WTC11 (cell line): ENCODE measurements at regions not wholly inside any gene's neighbourhood (a gene's known extent, or its start where the extent isn't known, plus 50 kb on each side); places are given as distances from the start of the nearest gene placed in this dataset.

ENCODE experiments used
- ATAC-seq: fragments of 200-7000 bp; cut with Tn5 transposase; 2 replicates; pipeline ENCODE4 v1.10.0; 2021; ENCODE audit warnings: mild to moderate bottlenecking, moderate library complexity
- CTCF ChIA-PET: fragments of 300-600 bp; sonication (Branson Sonifier 250); formaldehyde crosslinking; loops from one replicate; lab custom pipeline; 2021; ENCODE audit warnings: antibody characterized with exemption; lab: Charles Lee
- POLR2A ChIA-PET: fragments of 350-600 bp; sonication (Branson Sonifier 250); formaldehyde crosslinking; loops from one replicate; lab custom pipeline; 2021; ENCODE audit warnings: antibody characterized with exemption; lab: Charles Lee
- DNase-seq: peaks from one replicate; pipeline ENCODE4 v3.0.0; 2021; ENCODE audit warnings: low spot score
- H3K27ac Mint-ChIP-seq: 2 replicates; pipeline ENCODE4 v1.8.0; 2021; ENCODE audit warnings: mixed read lengths
- H3K27me3 Mint-ChIP-seq: 2 replicates; pipeline ENCODE4 v1.8.0; 2021; ENCODE audit warnings: low read depth, mild to moderate bottlenecking, moderate library complexity, mixed read lengths
- H3K36me3 Mint-ChIP-seq: 2 replicates; pipeline ENCODE4 v1.8.0; 2021; ENCODE audit warnings: mixed read lengths
- H3K4me1 Mint-ChIP-seq: 2 replicates; pipeline ENCODE4 v1.8.0; 2022; ENCODE audit warnings: mixed read lengths
- H3K4me3 Mint-ChIP-seq: 2 replicates; pipeline ENCODE4 v1.8.0; 2021; ENCODE audit warnings: mild to moderate bottlenecking, moderate library complexity, mixed read lengths
- H3K9me3 Mint-ChIP-seq: 2 replicates; pipeline ENCODE4 v1.8.0; 2021; ENCODE audit warnings: mixed read lengths
- AR ChIP-seq: fragments of 250-450 bp; sonication (Bioruptor Pico); IDR thresholded peaks from 2 replicates; pipeline ENCODE4 v1.9.0; 2021; ENCODE audit warnings: mild to moderate bottlenecking
- CTCF ChIP-seq: fragments of 200-600 bp; IDR thresholded peaks from 2 replicates; pipeline ENCODE4 v1.8.0; 2022; ENCODE audit warnings: antibody characterized with exemption
- ERG ChIP-seq: fragments of 250-450 bp; sonication (Bioruptor Pico); IDR thresholded peaks from 2 replicates; pipeline ENCODE4 v1.8.0; 2021; ENCODE audit warnings: mild to moderate bottlenecking
- FOXK1 ChIP-seq: sonication (generic); formaldehyde crosslinking; IDR thresholded peaks from 2 replicates; pipeline ENCODE4 v1.8.0; 2022; ENCODE audit warnings: mild to moderate bottlenecking, moderate library complexity, missing genetic modification reagents
- GABPB1 ChIP-seq: sonication (generic); formaldehyde crosslinking; IDR thresholded peaks from 2 replicates; pipeline ENCODE4 v1.8.1; 2023; ENCODE audit warnings: mild to moderate bottlenecking, missing genetic modification reagents
- GRHL2 ChIP-seq: fragments of 250-450 bp; sonication (Bioruptor Pico); IDR thresholded peaks from 2 replicates; pipeline ENCODE4 v1.8.0; 2022; ENCODE audit warnings: mild to moderate bottlenecking, moderate library complexity; ENCODE audit not compliant: insufficient replicate concordance, severe bottlenecking
- IRF2 ChIP-seq: sonication (generic); formaldehyde crosslinking; IDR thresholded peaks from 2 replicates; pipeline ENCODE4 v1.8.0; 2022; ENCODE audit warnings: low read depth, missing genetic modification reagents, borderline replicate concordance
- MXD4 ChIP-seq: fragments of 250-450 bp; sonication (Bioruptor Pico); IDR thresholded peaks from 2 replicates; pipeline ENCODE4 v1.8.0; 2021; ENCODE audit warnings: mild to moderate bottlenecking, moderate library complexity, borderline replicate concordance
- SP1 ChIP-seq: sonication (generic); formaldehyde crosslinking; conservative IDR thresholded peaks from 2 replicates; pipeline ENCODE4 v1.8.1; 2022; ENCODE audit warnings: missing genetic modification reagents
- TEAD4 ChIP-seq: sonication (generic); formaldehyde crosslinking; IDR thresholded peaks from 2 replicates; pipeline ENCODE4 v1.8.0; 2022; ENCODE audit warnings: mild to moderate bottlenecking, missing genetic modification reagents
- USF1 ChIP-seq: sonication (generic); formaldehyde crosslinking; IDR thresholded peaks from 2 replicates; pipeline ENCODE4 v1.8.0; 2022; ENCODE audit warnings: mild to moderate bottlenecking, missing genetic modification reagents
- ZBTB43 ChIP-seq: sonication (generic); formaldehyde crosslinking; IDR thresholded peaks from 2 replicates; pipeline ENCODE4 v1.8.1; 2023; ENCODE audit warnings: mild to moderate bottlenecking, missing genetic modification reagents
- ZNF396 ChIP-seq: fragments of 250-450 bp; sonication (Bioruptor Pico); IDR thresholded peaks from 2 replicates; pipeline ENCODE4 v1.8.0; 2021; ENCODE audit warnings: mild to moderate bottlenecking, moderate library complexity, borderline replicate concordance
- ZSCAN18 ChIP-seq: fragments of 250-450 bp; sonication (Bioruptor Pico); IDR thresholded peaks from 2 replicates; pipeline ENCODE4 v2.1.2; 2022; ENCODE audit warnings: mild to moderate bottlenecking, moderate library complexity
- TF ChIP-seq, protein P1 (sequence below): sonication (generic); formaldehyde crosslinking; IDR thresholded peaks from 2 replicates; pipeline ENCODE4 v1.8.0; 2023; ENCODE audit warnings: mild to moderate bottlenecking, missing genetic modification reagents
- TF ChIP-seq, protein P2 (sequence below): sonication (generic); formaldehyde crosslinking; IDR thresholded peaks from 2 replicates; pipeline ENCODE4 v1.8.1; 2022; ENCODE audit warnings: missing genetic modification reagents, borderline replicate concordance

- TF ChIP-seq CTCF (no peak), SP1 (CRISPR knock-in tag) (no peak), AR (CRISPR knock-in tag) (no peak), GABPB1 (no peak), TEAD4 (CRISPR knock-in tag) (no peak), ZSCAN18 (CRISPR knock-in tag) (no peak), ERG (no peak), MXD4 (no peak), GRHL2 (CRISPR knock-in tag) (no peak), FOXK1 (no peak), ZNF396 (CRISPR knock-in tag) (no peak), ZBTB43 (CRISPR knock-in tag) (no peak), IRF2 (no peak), USF1 (CRISPR knock-in tag) (no peak)
- TF ChIP-seq, protein P1, sequence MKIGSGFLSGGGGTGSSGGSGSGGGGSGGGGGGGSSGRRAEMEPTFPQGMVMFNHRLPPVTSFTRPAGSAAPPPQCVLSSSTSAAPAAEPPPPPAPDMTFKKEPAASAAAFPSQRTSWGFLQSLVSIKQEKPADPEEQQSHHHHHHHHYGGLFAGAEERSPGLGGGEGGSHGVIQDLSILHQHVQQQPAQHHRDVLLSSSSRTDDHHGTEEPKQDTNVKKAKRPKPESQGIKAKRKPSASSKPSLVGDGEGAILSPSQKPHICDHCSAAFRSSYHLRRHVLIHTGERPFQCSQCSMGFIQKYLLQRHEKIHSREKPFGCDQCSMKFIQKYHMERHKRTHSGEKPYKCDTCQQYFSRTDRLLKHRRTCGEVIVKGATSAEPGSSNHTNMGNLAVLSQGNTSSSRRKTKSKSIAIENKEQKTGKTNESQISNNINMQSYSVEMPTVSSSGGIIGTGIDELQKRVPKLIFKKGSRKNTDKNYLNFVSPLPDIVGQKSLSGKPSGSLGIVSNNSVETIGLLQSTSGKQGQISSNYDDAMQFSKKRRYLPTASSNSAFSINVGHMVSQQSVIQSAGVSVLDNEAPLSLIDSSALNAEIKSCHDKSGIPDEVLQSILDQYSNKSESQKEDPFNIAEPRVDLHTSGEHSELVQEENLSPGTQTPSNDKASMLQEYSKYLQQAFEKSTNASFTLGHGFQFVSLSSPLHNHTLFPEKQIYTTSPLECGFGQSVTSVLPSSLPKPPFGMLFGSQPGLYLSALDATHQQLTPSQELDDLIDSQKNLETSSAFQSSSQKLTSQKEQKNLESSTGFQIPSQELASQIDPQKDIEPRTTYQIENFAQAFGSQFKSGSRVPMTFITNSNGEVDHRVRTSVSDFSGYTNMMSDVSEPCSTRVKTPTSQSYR (CRISPR knock-in tag) = no peak
- TF ChIP-seq, protein P2, sequence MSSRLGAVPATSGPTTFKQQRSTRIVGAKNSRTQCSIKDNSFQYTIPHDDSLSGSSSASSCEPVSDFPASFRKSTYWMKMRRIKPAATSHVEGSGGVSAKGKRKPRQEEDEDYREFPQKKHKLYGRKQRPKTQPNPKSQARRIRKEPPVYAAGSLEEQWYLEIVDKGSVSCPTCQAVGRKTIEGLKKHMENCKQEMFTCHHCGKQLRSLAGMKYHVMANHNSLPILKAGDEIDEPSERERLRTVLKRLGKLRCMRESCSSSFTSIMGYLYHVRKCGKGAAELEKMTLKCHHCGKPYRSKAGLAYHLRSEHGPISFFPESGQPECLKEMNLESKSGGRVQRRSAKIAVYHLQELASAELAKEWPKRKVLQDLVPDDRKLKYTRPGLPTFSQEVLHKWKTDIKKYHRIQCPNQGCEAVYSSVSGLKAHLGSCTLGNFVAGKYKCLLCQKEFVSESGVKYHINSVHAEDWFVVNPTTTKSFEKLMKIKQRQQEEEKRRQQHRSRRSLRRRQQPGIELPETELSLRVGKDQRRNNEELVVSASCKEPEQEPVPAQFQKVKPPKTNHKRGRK (CRISPR knock-in tag) = no peak
- TF ChIP-seq, all 79 proteins: peak for 0
- ATAC-seq = no peak
- H3K4me1 Mint-ChIP-seq = peaks cover 50% of the 10 kb centered on the region
- peaks cover 100% of the 10 kb centered on the region for H3K27me3 Mint-ChIP-seq
- peak overlapping the region; percentile 65 for H3K4me3 Mint-ChIP-seq
- no peaks in the 10 kb centered on the region for H3K9me3 Mint-ChIP-seq
- no peak for DNase-seq
- CTCF ChIA-PET = interaction anchor here (1.4 to 5.1 kb wide), 4 partner anchors 55 to 236 kb away, joined by 3 to 92 read pairs (median 8); no protein-coding TSS in a partner anchor
- POLR2A ChIA-PET = interaction anchor here (0.6 kb wide), 1 partner anchor 218 kb away, joined by 3 read pairs; no protein-coding TSS in a partner anchor
- H3K27ac Mint-ChIP-seq = no peak overlapping the region
- no peaks in the 10 kb centered on the region for H3K36me3 Mint-ChIP-seq
These were observed 128.4 kb downstream of the TMEM174 start for GRCh38 chr5:73301208-73301901.
